HL-60 (cell line): ENCODE measurements at regions not wholly inside any gene's neighbourhood (a gene's known extent, or its start where the extent isn't known, plus 50 kb on each side); places are given as distances from the start of the nearest gene placed in this dataset.

ENCODE experiments used
- CTCF ChIP-seq: IDR thresholded peaks from one replicate; pipeline ENCODE4 v1.5.1; 2011; ENCODE audit warnings: low read length, control low read depth, inconsistent platforms; ENCODE audit not compliant: insufficient read depth
- GABPA ChIP-seq: IDR thresholded peaks from 2 replicates; pipeline ENCODE4 v1.6.1; 2012; ENCODE audit warnings: low read depth
- POLR2AphosphoS5 ChIP-seq: IDR thresholded peaks from 2 replicates; pipeline ENCODE4 v1.6.1; 2012; ENCODE audit warnings: low read depth
- REST ChIP-seq: IDR thresholded peaks from 2 replicates; pipeline ENCODE4 v1.6.1; 2012; ENCODE audit warnings: low read depth; ENCODE audit not compliant: insufficient replicate concordance
- SPI1 ChIP-seq: IDR thresholded peaks from 2 replicates; pipeline ENCODE4 v1.6.1; 2012; ENCODE audit warnings: low read depth, mild to moderate bottlenecking, borderline replicate concordance

GRCh38 chr10:56508562-56508961 lies 147.5 kb upstream of the ZWINT start:
- TF ChIP-seq CTCF: no peak
- no peak for TF ChIP-seq POLR2AphosphoS5
- TF ChIP-seq REST: no peak
- no peak for TF ChIP-seq GABPA
- no peak for TF ChIP-seq SPI1
